ENCODE measurements at regions not wholly inside any gene's neighbourhood (a gene's known extent, or its start where the extent isn't known, plus 50 kb on each side); places are given as distances from the start of the nearest gene placed in this dataset.

DNA sequence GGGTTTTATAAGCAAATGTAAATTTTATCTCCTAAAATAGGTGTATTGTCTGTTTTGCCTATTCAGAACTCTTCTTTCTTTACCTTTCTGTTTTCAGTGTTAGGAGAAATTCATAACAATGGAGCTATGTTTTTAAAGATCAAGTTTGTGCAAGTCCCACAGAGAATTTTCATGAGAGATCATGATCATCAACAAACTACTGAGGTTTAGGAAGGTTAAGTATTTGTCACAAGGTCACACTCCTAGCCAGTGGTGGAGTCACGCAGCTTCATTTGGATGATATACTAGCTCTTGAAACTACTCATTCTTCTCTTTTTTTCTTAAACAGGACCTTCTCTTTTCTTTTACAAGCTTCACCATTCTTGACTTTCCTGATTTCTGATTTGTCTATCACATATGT is 892.6 kb upstream of the FRG1 start:
- Histone ChIP-seq H3K27ac (ENCODE audit: low read length) (no peak overlapping the region), H3K4me1 (ENCODE audit: control insufficient read depth, insufficient read depth, low read length) (no peaks in the 10 kb centered on the region), H3K36me3 (ENCODE audit: control insufficient read depth, insufficient read depth, low read length) (no peaks in the 10 kb centered on the region), H3K4me3 (ENCODE audit: low read length) (no peak overlapping the region), H3K27me3 (ENCODE audit: control insufficient read depth, insufficient read depth, low read length) (no peaks in the 10 kb centered on the region), H3K9me3 (ENCODE audit: control insufficient read depth, low read depth, low read length) (no peaks in the 10 kb centered on the region)
- 83% methylated on average over 1 of the region's 1 CpG for WGBS (ENCODE audit: insufficient coverage, low lambda C conversion rate)
- DNase-seq = no peak

DNA sequence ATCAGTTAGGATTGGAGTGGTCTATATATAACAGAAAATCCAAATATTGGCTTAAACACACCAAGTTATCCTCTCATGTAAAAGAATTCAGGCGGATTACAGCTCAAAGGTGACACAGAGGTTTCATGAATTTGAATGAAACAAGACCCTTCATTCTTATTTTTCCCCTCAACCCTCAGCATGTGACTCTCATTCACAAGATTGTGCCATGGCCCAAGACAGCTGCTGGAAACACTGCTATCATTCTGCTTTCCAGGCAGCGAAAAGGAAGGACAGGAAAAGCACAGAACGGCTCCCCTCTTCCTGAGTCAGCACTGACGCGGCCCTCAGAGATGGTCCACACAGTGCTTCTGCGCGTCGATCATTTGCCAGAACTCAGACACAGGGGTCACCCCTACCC is 891.0 kb upstream of the FRG1 start:
- Histone ChIP-seq H3K4me3 (ENCODE audit: low read length) (no peak overlapping the region), H3K9me3 (ENCODE audit: control insufficient read depth, low read depth, low read length) (no peaks in the 10 kb centered on the region), H3K4me1 (ENCODE audit: control insufficient read depth, insufficient read depth, low read length) (no peaks in the 10 kb centered on the region), H3K27ac (ENCODE audit: low read length) (no peak overlapping the region), H3K36me3 (ENCODE audit: control insufficient read depth, insufficient read depth, low read length) (no peaks in the 10 kb centered on the region), H3K27me3 (ENCODE audit: control insufficient read depth, insufficient read depth, low read length) (no peaks in the 10 kb centered on the region)
- WGBS (ENCODE audit: insufficient coverage, low lambda C conversion rate) = no CpG with 5 or more reads among the region's 8 CpGs
- no peak for DNase-seq

- no peak for DNase-seq
- WGBS (ENCODE audit: insufficient coverage, low lambda C conversion rate) = no CpG with 5 or more reads among the region's 8 CpGs
- H3K27me3 ChIP-seq (ENCODE audit: control insufficient read depth, insufficient read depth, low read length) = no peaks in the 10 kb centered on the region
- H3K36me3 ChIP-seq (ENCODE audit: control insufficient read depth, insufficient read depth, low read length) = no peaks in the 10 kb centered on the region
- H3K4me1 ChIP-seq (ENCODE audit: control insufficient read depth, insufficient read depth, low read length) = no peaks in the 10 kb centered on the region
- H3K27ac ChIP-seq (ENCODE audit: low read length) = no peak overlapping the region
- H3K9me3 ChIP-seq (ENCODE audit: control insufficient read depth, low read depth, low read length) = no peaks in the 10 kb centered on the region
- H3K4me3 ChIP-seq (ENCODE audit: low read length) = no peak overlapping the region
These were observed 890.0 kb upstream of the FRG1 start for GRCh38 chr4:189050643-189051042.

GRCh38 chr4:189053621-189054020 is 887.1 kb upstream of the FRG1 start:
- DNase-seq = no peak
- WGBS (ENCODE audit: insufficient coverage, low lambda C conversion rate) = 80% methylated on average over 1 of the region's 7 CpGs
- H3K36me3 ChIP-seq (ENCODE audit: control insufficient read depth, insufficient read depth, low read length) = no peaks in the 10 kb centered on the region

DNA sequence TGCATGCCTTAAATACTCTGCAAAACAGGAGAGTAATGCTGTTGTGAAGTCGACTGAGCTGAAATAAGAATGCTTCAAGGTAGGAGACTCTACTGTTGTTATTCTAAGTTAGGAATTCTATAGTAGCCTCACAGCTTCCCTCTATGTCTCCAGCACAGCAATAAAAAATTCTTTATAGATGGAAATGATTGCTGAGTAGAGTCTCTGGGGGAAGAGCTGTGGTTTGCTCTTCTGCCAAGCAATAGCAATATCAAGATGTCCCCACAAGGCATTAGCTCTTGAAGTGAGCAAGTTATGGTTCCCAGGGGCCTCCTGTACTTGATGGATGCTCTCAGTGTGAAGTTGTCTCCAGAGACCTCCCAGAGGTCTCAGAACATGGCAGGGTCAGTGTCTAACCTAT is 880.6 kb upstream of the FRG1 start:
- Histone ChIP-seq H3K27ac (ENCODE audit: low read length) (no peak overlapping the region), H3K27me3 (ENCODE audit: control insufficient read depth, insufficient read depth, low read length) (no peaks in the 10 kb centered on the region), H3K4me3 (ENCODE audit: low read length) (no peak overlapping the region), H3K4me1 (ENCODE audit: control insufficient read depth, insufficient read depth, low read length) (no peaks in the 10 kb centered on the region), H3K36me3 (ENCODE audit: control insufficient read depth, insufficient read depth, low read length) (no peaks in the 10 kb centered on the region), H3K9me3 (ENCODE audit: control insufficient read depth, low read depth, low read length) (no peaks in the 10 kb centered on the region)
- no peak for DNase-seq
- no CpG with 5 or more reads among the region's 1 CpG for WGBS (ENCODE audit: insufficient coverage, low lambda C conversion rate)

More at GRCh38 chr4:189053621-189054020, 887.1 kb upstream of the FRG1 start:
- no peaks in the 10 kb centered on the region for H3K4me1 ChIP-seq (ENCODE audit: control insufficient read depth, insufficient read depth, low read length)
- H3K27me3 ChIP-seq (ENCODE audit: control insufficient read depth, insufficient read depth, low read length) = no peaks in the 10 kb centered on the region
- H3K9me3 ChIP-seq (ENCODE audit: control insufficient read depth, low read depth, low read length) = no peaks in the 10 kb centered on the region
- no peak overlapping the region for H3K27ac ChIP-seq (ENCODE audit: low read length)
- no peak overlapping the region for H3K4me3 ChIP-seq (ENCODE audit: low read length)

DNA sequence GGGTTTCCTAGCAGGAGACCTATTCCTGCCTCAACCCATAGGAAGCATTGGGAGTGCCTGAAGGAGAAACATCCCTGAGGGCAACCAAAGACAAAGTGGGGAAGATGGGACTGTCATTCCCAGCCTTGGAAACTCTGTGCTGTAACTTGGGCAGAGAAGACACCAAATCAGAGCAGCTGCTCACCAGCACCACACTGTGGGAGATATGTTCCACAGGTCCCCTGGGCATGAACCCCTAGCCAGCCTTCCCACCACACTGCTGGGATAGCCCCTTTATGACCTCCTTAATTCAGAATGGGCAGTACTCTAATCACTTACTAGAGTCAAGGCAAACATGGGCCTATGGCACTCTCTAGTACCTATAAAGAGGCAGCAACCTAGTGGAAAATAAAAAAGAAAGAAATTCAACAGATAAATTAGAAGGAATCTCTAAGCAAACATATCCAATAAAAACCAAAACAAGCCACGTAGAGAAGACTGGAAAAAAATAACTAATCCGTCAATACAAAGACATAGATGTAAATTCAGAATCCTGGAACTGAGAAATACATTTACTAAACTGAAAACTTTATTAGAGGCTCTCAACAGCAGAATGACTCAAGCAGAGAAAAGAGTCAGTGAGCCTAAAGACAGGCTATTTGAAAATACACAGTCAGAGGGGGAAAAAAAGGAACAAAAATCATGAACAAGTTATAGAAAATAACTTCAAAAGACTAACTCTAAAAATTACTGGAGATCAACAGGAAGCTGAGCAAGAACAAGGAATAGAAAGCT is 878.4 kb upstream of the FRG1 start:
- Histone ChIP-seq H3K9me3 (ENCODE audit: control insufficient read depth, low read depth, low read length) (no peaks in the 10 kb centered on the region), H3K27me3 (ENCODE audit: control insufficient read depth, insufficient read depth, low read length) (no peaks in the 10 kb centered on the region), H3K4me3 (ENCODE audit: low read length) (no peak overlapping the region), H3K4me1 (ENCODE audit: control insufficient read depth, insufficient read depth, low read length) (no peaks in the 10 kb centered on the region), H3K36me3 (ENCODE audit: control insufficient read depth, insufficient read depth, low read length) (no peaks in the 10 kb centered on the region), H3K27ac (ENCODE audit: low read length) (no peak overlapping the region)
- no peak for DNase-seq
- 90% methylated on average over 2 of the region's 2 CpGs for WGBS (ENCODE audit: insufficient coverage, low lambda C conversion rate)

DNA sequence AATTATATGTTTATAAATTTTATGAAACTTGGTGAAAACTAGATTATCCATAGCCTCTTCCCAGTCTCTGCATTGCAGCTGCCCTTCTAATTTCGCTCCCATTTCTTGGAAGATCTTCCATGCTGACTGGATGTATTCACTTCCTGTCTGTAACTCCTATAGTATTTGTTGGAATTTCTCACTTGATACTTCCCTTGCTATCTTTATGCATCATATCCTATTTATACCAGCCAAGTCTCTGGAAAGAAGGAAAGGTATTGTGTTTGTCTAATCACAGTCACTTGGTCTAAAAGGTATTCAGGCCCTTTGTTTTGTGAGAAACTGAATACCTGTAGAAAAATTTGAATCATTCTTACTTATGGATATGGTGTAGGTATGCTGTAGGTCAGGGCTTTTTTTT is 870.9 kb upstream of the FRG1 start:
- H3K27ac ChIP-seq (ENCODE audit: low read length) = no peak overlapping the region
- no peaks in the 10 kb centered on the region for H3K4me1 ChIP-seq (ENCODE audit: control insufficient read depth, insufficient read depth, low read length)
- no peak overlapping the region for H3K4me3 ChIP-seq (ENCODE audit: low read length)
- no peaks in the 10 kb centered on the region for H3K27me3 ChIP-seq (ENCODE audit: control insufficient read depth, insufficient read depth, low read length)
- H3K9me3 ChIP-seq (ENCODE audit: control insufficient read depth, low read depth, low read length) = no peaks in the 10 kb centered on the region
- no peaks in the 10 kb centered on the region for H3K36me3 ChIP-seq (ENCODE audit: control insufficient read depth, insufficient read depth, low read length)
- no peak for DNase-seq
- WGBS (ENCODE audit: insufficient coverage, low lambda C conversion rate) = no CpG with 5 or more reads among the region's 1 CpG

DNA sequence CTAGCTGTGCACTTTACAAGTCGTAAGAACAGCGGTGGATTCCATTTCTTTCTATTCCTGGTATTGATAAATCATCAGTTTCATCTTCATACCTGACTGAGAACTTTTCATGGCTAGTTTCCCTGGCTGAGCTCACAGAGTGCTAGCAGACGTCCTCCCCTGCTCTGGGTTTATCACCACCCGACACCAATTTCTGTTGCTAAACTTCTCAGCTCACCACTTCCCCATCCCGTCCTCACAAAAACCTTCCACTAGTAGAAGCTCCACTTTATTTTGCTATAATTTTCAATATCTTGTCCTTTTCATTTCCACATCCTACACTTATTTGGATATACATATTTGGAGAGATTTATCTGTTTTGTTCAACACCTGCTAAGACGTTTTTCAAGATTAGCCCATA is 869.4 kb upstream of the FRG1 start:
- H3K9me3 ChIP-seq (ENCODE audit: control insufficient read depth, low read depth, low read length) = no peaks in the 10 kb centered on the region
- H3K27me3 ChIP-seq (ENCODE audit: control insufficient read depth, insufficient read depth, low read length) = no peaks in the 10 kb centered on the region
- 74% methylated on average over 3 of the region's 6 CpGs for WGBS (ENCODE audit: insufficient coverage, low lambda C conversion rate)
- H3K4me3 ChIP-seq (ENCODE audit: low read length) = no peak overlapping the region
- no peaks in the 10 kb centered on the region for H3K4me1 ChIP-seq (ENCODE audit: control insufficient read depth, insufficient read depth, low read length)
- no peak for DNase-seq
- H3K27ac ChIP-seq (ENCODE audit: low read length) = no peak overlapping the region
- no peaks in the 10 kb centered on the region for H3K36me3 ChIP-seq (ENCODE audit: control insufficient read depth, insufficient read depth, low read length)

- Histone ChIP-seq H3K27me3 (ENCODE audit: control insufficient read depth, insufficient read depth, low read length) (no peaks in the 10 kb centered on the region), H3K36me3 (ENCODE audit: control insufficient read depth, insufficient read depth, low read length) (no peaks in the 10 kb centered on the region), H3K4me3 (ENCODE audit: low read length) (no peak overlapping the region), H3K27ac (ENCODE audit: low read length) (no peak overlapping the region), H3K4me1 (ENCODE audit: control insufficient read depth, insufficient read depth, low read length) (no peaks in the 10 kb centered on the region), H3K9me3 (ENCODE audit: control insufficient read depth, low read depth, low read length) (no peaks in the 10 kb centered on the region)
- DNase-seq = no peak
- no CpG with 5 or more reads among the region's 6 CpGs for WGBS (ENCODE audit: insufficient coverage, low lambda C conversion rate)
These were observed 866.9 kb upstream of the FRG1 start for GRCh38 chr4:189073739-189074138.

- no peak overlapping the region for H3K4me3 ChIP-seq (ENCODE audit: low read length)
- H3K9me3 ChIP-seq (ENCODE audit: control insufficient read depth, low read depth, low read length) = no peaks in the 10 kb centered on the region
- H3K27me3 ChIP-seq (ENCODE audit: control insufficient read depth, insufficient read depth, low read length) = no peaks in the 10 kb centered on the region
- H3K4me1 ChIP-seq (ENCODE audit: control insufficient read depth, insufficient read depth, low read length) = no peaks in the 10 kb centered on the region
- DNase-seq = no peak
- no peak overlapping the region for H3K27ac ChIP-seq (ENCODE audit: low read length)
- no peaks in the 10 kb centered on the region for H3K36me3 ChIP-seq (ENCODE audit: control insufficient read depth, insufficient read depth, low read length)
These were observed 858.8 kb upstream of the FRG1 start for GRCh38 chr4:189081826-189082225.

DNA sequence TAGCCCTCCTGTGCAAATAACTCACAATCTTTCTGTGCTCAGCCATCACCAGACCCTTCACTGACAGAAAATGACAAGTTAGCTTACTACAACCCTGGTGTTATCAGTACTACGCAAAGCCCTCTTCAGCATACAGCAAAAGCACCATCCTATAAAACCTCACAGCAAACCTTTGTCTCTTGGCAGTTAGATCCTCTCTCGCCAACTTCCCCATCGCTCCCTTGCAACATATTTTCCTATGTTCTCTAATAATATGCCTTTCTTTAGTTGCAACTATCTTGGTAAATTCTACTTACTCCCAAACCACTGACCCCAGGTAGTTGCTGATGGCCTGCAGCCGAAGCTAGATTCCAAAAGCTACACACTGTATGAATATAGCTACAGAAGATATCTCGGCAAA is 856.9 kb upstream of the FRG1 start:
- Histone ChIP-seq H3K36me3 (ENCODE audit: control insufficient read depth, insufficient read depth, low read length) (no peaks in the 10 kb centered on the region), H3K27ac (ENCODE audit: low read length) (no peak overlapping the region), H3K4me1 (ENCODE audit: control insufficient read depth, insufficient read depth, low read length) (no peaks in the 10 kb centered on the region), H3K9me3 (ENCODE audit: control insufficient read depth, low read depth, low read length) (no peaks in the 10 kb centered on the region), H3K4me3 (ENCODE audit: low read length) (no peak overlapping the region), H3K27me3 (ENCODE audit: control insufficient read depth, insufficient read depth, low read length) (no peaks in the 10 kb centered on the region)
- 100% methylated on average over 2 of the region's 5 CpGs for WGBS (ENCODE audit: insufficient coverage, low lambda C conversion rate)
- DNase-seq = no peak
